ENCODE measurements at regions not wholly inside any gene's neighbourhood (a gene's known extent, or its start where the extent isn't known, plus 50 kb on each side); places are given as distances from the start of the nearest gene placed in this dataset.

- Histone ChIP-seq H3K36me3 (ENCODE audit: insufficient read depth, low read length) (no peaks in the 10 kb centered on the region), H4K20me1 (ENCODE audit: insufficient read depth, low read length, poor library complexity, severe bottlenecking) (no peaks in the 10 kb centered on the region), H3F3A (ENCODE audit: low read depth) (no peaks in the 10 kb centered on the region), H3K9me3 (ENCODE audit: insufficient read depth, low read depth, low read length) (no peaks in the 10 kb centered on the region), H3K79me2 (ENCODE audit: insufficient read depth, low read length) (no peaks in the 10 kb centered on the region), H3K9ac (ENCODE audit: low read depth, low read length, poor library complexity, severe bottlenecking) (no peak overlapping the region), H3K4me3 (ENCODE audit: low read length, poor library complexity, severe bottlenecking) (no peak overlapping the region), H3K27me3 (ENCODE audit: insufficient read depth, low read length, poor library complexity, severe bottlenecking) (no peaks in the 10 kb centered on the region), H3K4me2 (ENCODE audit: low read depth, low read length, poor library complexity, severe bottlenecking) (no peak overlapping the region), H3K4me1 (ENCODE audit: insufficient read depth, low read length, poor library complexity, severe bottlenecking) (peaks cover 7% of the 10 kb centered on the region), H3K9me2 (replicated peaks; ENCODE audit: low read depth, low read length) (no peaks in the 10 kb centered on the region), H2AFZ (ENCODE audit: low read length) (no peak overlapping the region)
- TF ChIP-seq CTCF (conservative IDR thresholded peaks at IDR 0.05; ENCODE audit: low read length), result no peak
- no peak for TF ChIP-seq EZH2phosphoT487 (IDR thresholded peaks at IDR 0.05; ENCODE audit: borderline replicate concordance)
Measured at GRCh38 chr18:22283397-22283796, 114.0 kb downstream of the GATA6 start.

- Histone ChIP-seq H3K9me3 (ENCODE audit: insufficient read depth, low read depth, low read length) (no peaks in the 10 kb centered on the region), H3K9ac (ENCODE audit: low read depth, low read length, poor library complexity, severe bottlenecking) (no peak overlapping the region), H3K27me3 (ENCODE audit: insufficient read depth, low read length, poor library complexity, severe bottlenecking) (no peaks in the 10 kb centered on the region), H3K4me2 (ENCODE audit: low read depth, low read length, poor library complexity, severe bottlenecking) (no peak overlapping the region), H3K4me1 (ENCODE audit: insufficient read depth, low read length, poor library complexity, severe bottlenecking) (peaks cover 7% of the 10 kb centered on the region), H3K36me3 (ENCODE audit: insufficient read depth, low read length) (no peaks in the 10 kb centered on the region), H3K4me3 (ENCODE audit: low read length, poor library complexity, severe bottlenecking) (no peak overlapping the region), H4K20me1 (ENCODE audit: insufficient read depth, low read length, poor library complexity, severe bottlenecking) (no peaks in the 10 kb centered on the region), H3K79me2 (ENCODE audit: insufficient read depth, low read length) (no peaks in the 10 kb centered on the region), H3F3A (ENCODE audit: low read depth) (no peaks in the 10 kb centered on the region), H3K9me2 (replicated peaks; ENCODE audit: low read depth, low read length) (no peaks in the 10 kb centered on the region), H2AFZ (ENCODE audit: low read length) (no peak overlapping the region)
- TF ChIP-seq EZH2phosphoT487 (IDR thresholded peaks at IDR 0.05; ENCODE audit: borderline replicate concordance), result no peak
- TF ChIP-seq CTCF (conservative IDR thresholded peaks at IDR 0.05; ENCODE audit: low read length), result no peak
Measured at GRCh38 chr18:22283116-22283395, 113.7 kb downstream of the GATA6 start.

GRCh38 chr18:22282311-22283115 is 113.1 kb downstream of the GATA6 start:
- Histone ChIP-seq H3K4me1 (ENCODE audit: insufficient read depth, low read length, poor library complexity, severe bottlenecking) (peaks cover 7% of the 10 kb centered on the region), H3K79me2 (ENCODE audit: insufficient read depth, low read length) (no peaks in the 10 kb centered on the region), H3K4me3 (ENCODE audit: low read length, poor library complexity, severe bottlenecking) (no peak overlapping the region), H3K27me3 (ENCODE audit: insufficient read depth, low read length, poor library complexity, severe bottlenecking) (no peaks in the 10 kb centered on the region), H3F3A (ENCODE audit: low read depth) (no peaks in the 10 kb centered on the region), H3K9ac (ENCODE audit: low read depth, low read length, poor library complexity, severe bottlenecking) (no peak overlapping the region), H4K20me1 (ENCODE audit: insufficient read depth, low read length, poor library complexity, severe bottlenecking) (no peaks in the 10 kb centered on the region), H3K4me2 (ENCODE audit: low read depth, low read length, poor library complexity, severe bottlenecking) (no peak overlapping the region), H3K36me3 (ENCODE audit: insufficient read depth, low read length) (no peaks in the 10 kb centered on the region), H3K9me3 (ENCODE audit: insufficient read depth, low read depth, low read length) (no peaks in the 10 kb centered on the region), H2AFZ (ENCODE audit: low read length) (peak overlapping the region; percentile 42), H3K9me2 (replicated peaks; ENCODE audit: low read depth, low read length) (no peaks in the 10 kb centered on the region)
- TF ChIP-seq CTCF (conservative IDR thresholded peaks at IDR 0.05; ENCODE audit: low read length), result no peak
- no peak for TF ChIP-seq EZH2phosphoT487 (IDR thresholded peaks at IDR 0.05; ENCODE audit: borderline replicate concordance)
